Thoracic aorta (tissue), 2 donors: ENCODE measurements at regions not wholly inside any gene's neighbourhood (a gene's known extent, or its start where the extent isn't known, plus 50 kb on each side); places are given as distances from the start of the nearest gene placed in this dataset.

Source experiments
- ATAC-seq: fragments of 150-250 bp; one replicate; pipeline ENCODE4 v1.8.0; 2017; ENCODE audit warnings: low read depth; ENCODE audit not compliant: insufficient number of reproducible peaks, low FRiP score
- DNase-seq: peaks from one replicate; pipeline ENCODE4 v3.0.0-alpha.2; 2020; ENCODE audit warnings: low spot score
- H3K27ac ChIP-seq, 2 donors: fragments of 200-600 bp; sonication (generic); 1 replicate in 1 of 2; 2 replicates in 1 of 2; pipeline ENCODE4 v1.5.1; 2016; ENCODE audit warnings: mild to moderate bottlenecking in 2 of 2, moderate library complexity in 2 of 2
- H3K27me3 ChIP-seq: fragments of 200-600 bp; sonication (generic); replicated peaks from 2 replicates; pipeline ENCODE4 v1.6.0; 2016; ENCODE audit warnings: mild to moderate bottlenecking; ENCODE audit not compliant: insufficient read depth
- H3K36me3 ChIP-seq: fragments of 200-600 bp; sonication (generic); one replicate; pipeline ENCODE4 v1.5.1; 2016
- H3K4me1 ChIP-seq, 2 donors: fragments of 200-600 bp; sonication (generic); 1 replicate in 1 of 2; 2 replicates in 1 of 2; pipeline versions ENCODE4 v1.5.1 to v1.6.0; 2016; ENCODE audit warnings: low read depth in 2 of 2, mild to moderate bottlenecking in 1 of 2; ENCODE audit not compliant: control insufficient read depth in 1 of 2
- H3K4me3 ChIP-seq: fragments of 200-600 bp; sonication (generic); 2 replicates; pipeline ENCODE4 v1.5.1; 2016; ENCODE audit warnings: mild to moderate bottlenecking
- H3K9me3 ChIP-seq: fragments of 200-600 bp; sonication (generic); 2 replicates; pipeline ENCODE4 v1.5.1; 2016
- CTCF ChIP-seq: fragments of 200-600 bp; sonication (generic); IDR thresholded peaks from one replicate; pipeline ENCODE4 v1.5.1; 2019; ENCODE audit warnings: antibody characterized with exemption

GRCh38 chr11:97247601-97248000, 857.8 kb downstream of the JRKL start:
- H3K4me3 ChIP-seq: no peak overlapping the region
- no peaks in the 10 kb centered on the region for H3K9me3 ChIP-seq
- no peaks in the 10 kb centered on the region for H3K36me3 ChIP-seq
- H3K27ac ChIP-seq: no peak overlapping the region
- ATAC-seq (no peak), DNase-seq (no peak)
- H3K4me1 ChIP-seq: no peaks in the 10 kb centered on the region
- no peak for TF ChIP-seq CTCF
- H3K27me3 ChIP-seq: no peaks in the 10 kb centered on the region

- Histone ChIP-seq H3K4me3 (no peak overlapping the region), H3K36me3 (no peaks in the 10 kb centered on the region), H3K27ac (no peak overlapping the region), H3K9me3 (no peaks in the 10 kb centered on the region), H3K4me1 (no peaks in the 10 kb centered on the region), H3K27me3 (no peaks in the 10 kb centered on the region)
- TF ChIP-seq CTCF: no peak
- DNase-seq (no peak), ATAC-seq (no peak)
Observed at GRCh38 chr11:97254790-97255189, 865.0 kb downstream of the JRKL start.

- Histone ChIP-seq H3K27me3 (no peaks in the 10 kb centered on the region), H3K9me3 (no peaks in the 10 kb centered on the region), H3K27ac (no peak overlapping the region), H3K4me1 (no peaks in the 10 kb centered on the region), H3K4me3 (no peak overlapping the region), H3K36me3 (no peaks in the 10 kb centered on the region)
- ATAC-seq (no peak), DNase-seq (no peak)
- TF ChIP-seq CTCF: no peak
Observed at GRCh38 chr11:97259434-97259833, 869.6 kb downstream of the JRKL start.

GRCh38 chr11:97259884-97260283, 870.1 kb downstream of the JRKL start:
- no peaks in the 10 kb centered on the region for H3K36me3 ChIP-seq
- H3K4me1 ChIP-seq: no peaks in the 10 kb centered on the region
- H3K4me3 ChIP-seq: no peak overlapping the region
- no peak for ATAC-seq
- H3K27me3 ChIP-seq: no peaks in the 10 kb centered on the region
- TF ChIP-seq CTCF: no peak
- H3K27ac ChIP-seq: no peak overlapping the region
- DNase-seq: no peak
- no peaks in the 10 kb centered on the region for H3K9me3 ChIP-seq

GRCh38 chr11:97263183-97263858, 873.5 kb downstream of the JRKL start:
- H3K4me3 ChIP-seq: no peak overlapping the region
- DNase-seq (no peak), ATAC-seq (no peak)
- H3K27me3 ChIP-seq: no peaks in the 10 kb centered on the region
- no peaks in the 10 kb centered on the region for H3K36me3 ChIP-seq
- H3K4me1 ChIP-seq: no peaks in the 10 kb centered on the region
- no peak for TF ChIP-seq CTCF
- H3K9me3 ChIP-seq: no peaks in the 10 kb centered on the region
- H3K27ac ChIP-seq: no peak overlapping the region
